NCI-H774 (cell line): ENCODE measurements at regions not wholly inside any gene's neighbourhood (a gene's known extent, or its start where the extent isn't known, plus 50 kb on each side); places are given as distances from the start of the nearest gene placed in this dataset.

Source experiments
- DNase-seq: peaks from one replicate; lab custom pipeline; 2025; lab: John Stamatoyannopoulos, UW

GRCh38 chr2:19235308-19235707 lies 123.1 kb downstream of the OSR1 start:
- DNase-seq = no peak

DNA sequence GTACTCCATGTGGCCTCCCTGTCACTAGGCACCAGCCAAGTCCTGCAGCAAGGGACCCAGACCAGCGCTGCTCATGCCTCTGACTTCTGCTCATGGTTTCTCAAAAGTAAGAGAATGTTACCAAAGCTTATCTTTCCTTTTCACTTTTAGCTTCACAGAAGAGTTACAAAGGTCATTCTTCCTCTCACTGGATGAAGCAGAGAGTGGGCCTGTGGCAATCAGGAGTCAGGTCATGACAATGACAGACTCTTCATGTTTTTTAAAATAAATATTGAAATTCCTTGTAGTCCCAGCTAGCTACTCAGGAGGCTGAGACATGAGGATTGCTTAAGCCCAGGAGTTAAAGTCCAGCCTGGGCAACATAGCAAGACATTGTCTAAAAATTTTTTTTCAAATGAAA lies 126.1 kb downstream of the OSR1 start:
- no peak for DNase-seq

DNA sequence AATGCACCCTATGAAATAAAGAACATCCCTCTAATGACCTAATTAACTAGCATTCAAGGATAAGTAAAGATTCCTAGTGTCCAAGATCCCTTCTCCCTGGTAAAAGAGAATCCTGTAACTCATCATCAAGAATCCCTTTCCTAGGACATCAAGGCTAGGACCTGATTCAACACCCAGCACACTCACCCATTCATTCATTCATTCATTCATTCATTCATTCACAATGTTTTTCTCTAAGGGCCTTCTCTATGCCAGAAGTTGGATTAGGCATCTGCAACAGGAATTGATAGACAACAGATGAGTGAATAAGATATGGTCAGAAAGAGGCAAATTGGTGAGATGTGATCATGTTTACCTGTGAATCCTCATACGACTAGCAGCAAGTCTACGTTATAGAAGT lies 126.8 kb downstream of the OSR1 start:
- DNase-seq = no peak

DNA sequence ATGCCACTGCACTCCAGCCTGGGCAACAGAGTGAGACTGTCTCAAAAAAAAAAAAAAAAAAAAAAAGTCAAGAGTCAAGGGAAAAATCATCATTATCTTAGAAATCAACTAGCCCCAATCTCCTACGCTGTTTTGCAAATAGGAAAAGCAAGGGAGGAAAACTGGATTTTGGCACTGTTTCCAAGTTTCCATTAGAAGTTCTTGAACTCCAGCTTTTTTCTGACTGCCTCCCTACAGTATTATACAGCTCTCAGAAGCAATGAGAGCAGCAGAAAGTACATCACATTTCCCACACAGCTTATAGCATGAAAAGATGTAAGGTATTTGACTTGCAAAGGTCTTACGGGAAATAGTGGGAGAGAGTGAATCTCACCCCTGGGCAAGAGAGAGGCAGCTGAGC lies 127.8 kb downstream of the OSR1 start:
- DNase-seq = no peak

- DNase-seq = no peak
Measured at GRCh38 chr2:19228715-19229114, 129.7 kb downstream of the OSR1 start.

GRCh38 chr2:19228181-19228593 lies 130.2 kb downstream of the OSR1 start:
- no peak for DNase-seq

DNA sequence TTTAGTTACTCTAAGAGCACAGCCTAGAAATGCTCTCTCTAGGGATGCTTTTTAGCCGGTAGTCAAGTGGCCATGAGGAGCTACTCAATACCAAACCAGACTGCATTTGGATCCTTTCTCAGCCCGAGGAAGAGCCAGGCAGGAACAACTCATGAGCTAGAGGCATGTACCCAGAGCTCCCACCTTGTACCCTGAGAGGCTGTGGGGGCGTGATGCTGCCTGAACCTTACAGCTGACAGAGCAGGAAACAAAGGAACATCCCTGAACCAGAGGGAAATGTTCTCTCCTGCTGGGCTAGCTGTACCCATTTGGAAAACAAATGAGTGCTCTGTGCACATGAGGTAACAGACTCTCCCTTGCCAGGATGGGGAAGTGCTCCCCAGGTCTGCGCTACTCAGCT lies 131.6 kb downstream of the OSR1 start:
- DNase-seq = no peak

DNA sequence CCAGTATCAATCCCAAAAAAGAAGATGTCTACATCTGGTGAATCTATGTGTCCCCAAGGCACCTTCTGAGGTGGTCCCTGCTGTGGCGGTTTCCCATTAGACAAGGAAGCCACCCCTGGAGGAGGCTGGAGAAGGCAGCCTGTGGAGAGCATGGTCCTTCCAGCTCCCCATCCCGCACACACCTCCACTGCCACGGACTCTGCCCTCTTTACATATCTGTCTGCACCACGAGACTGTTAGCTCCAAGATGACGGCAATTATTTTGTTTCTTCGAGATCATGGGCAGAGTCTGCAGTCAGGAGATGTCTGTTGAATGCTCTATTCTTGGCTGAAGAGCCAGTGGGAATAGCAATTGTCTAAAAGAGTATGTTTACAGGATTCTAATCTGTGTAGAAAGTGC lies 132.0 kb downstream of the OSR1 start:
- no peak for DNase-seq

- DNase-seq = no peak
Measured at GRCh38 chr2:19225931-19226330, 132.5 kb downstream of the OSR1 start.

GRCh38 chr2:19225126-19225525 lies 133.3 kb downstream of the OSR1 start:
- no peak for DNase-seq

DNA sequence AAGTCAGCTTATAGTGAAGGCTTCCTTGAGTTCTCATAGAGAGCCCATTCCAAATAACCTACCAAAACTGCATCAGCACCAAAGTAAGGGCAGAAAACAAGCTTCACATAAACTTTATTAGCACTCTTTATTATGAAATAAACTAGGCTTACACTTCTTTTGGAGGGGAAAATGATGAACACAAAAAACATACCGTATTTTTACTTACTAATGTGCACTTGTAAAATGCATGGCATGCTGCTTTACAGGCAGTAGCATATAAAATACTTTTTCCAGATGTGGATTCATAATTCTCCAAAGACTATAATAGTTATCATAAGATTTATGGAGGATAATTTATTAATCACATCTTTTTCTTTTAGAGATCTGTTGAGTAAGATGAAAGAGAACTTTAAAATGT lies 133.9 kb downstream of the OSR1 start:
- no peak for DNase-seq

GRCh38 chr2:19224011-19224410 lies 134.4 kb downstream of the OSR1 start:
- no peak for DNase-seq

DNA sequence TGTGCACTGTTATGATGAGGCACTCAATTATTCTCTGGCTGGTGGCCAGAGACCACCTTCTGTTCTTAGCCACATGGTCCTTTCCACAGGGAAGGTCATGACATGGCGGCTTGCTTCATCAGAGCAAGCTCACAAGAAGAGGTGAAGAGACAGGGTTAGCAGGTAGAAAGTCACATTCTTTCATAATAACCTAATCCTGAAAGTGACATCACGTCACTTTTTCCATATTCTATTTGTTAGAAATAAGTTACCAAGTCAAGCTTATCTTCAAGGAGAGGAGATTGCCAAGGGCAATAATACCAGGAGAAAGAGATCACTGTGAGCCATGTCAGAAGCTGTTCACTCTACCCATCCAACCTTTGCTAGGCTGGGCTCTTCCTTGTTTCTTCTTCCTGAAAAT lies 139.4 kb downstream of the OSR1 start:
- no peak for DNase-seq

- no peak for DNase-seq
Measured at GRCh38 chr2:19218166-19218565, 140.3 kb downstream of the OSR1 start.

DNA sequence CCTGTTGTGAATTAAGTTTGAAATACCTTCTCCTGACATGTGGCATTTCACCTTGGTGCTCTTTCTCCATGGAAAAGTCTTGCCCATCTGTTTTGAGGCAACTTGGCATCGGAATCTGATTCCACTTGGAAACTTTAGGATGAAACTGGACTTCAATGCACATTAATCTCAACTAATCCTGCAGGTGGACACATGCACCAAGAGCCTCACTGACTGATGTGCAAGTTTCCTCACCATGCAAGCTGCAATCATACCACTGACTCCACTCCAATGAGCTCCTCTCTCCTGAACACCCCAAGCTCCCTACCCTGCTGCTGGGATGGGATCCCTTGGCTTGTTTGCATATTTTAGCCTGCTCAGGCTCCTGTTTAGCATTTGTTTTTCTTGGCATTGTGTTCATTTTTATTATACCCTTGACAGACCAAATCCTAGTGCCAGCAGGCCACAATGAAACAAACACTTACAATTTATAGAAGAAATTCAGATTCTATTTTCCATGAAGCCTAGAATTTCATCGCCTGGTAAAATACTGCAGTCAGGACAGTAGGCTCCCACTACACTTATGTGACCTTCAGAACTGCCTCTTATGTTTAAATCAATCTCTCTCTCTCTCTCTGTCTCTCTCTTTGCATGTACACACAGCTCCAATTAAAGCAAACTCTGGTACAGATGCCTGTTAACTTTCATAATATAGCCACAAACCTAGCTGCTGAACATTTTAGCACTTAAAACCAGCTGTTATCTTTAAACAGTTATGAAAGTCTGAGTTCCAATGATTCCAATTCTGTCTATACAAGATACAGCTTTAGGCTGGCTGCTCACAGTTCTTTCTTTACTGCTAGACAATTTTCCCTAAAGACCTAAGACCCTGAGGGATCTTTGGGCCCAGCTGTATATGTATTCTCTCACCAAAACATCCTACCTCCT lies 141.5 kb downstream of the OSR1 start:
- no peak for DNase-seq

DNA sequence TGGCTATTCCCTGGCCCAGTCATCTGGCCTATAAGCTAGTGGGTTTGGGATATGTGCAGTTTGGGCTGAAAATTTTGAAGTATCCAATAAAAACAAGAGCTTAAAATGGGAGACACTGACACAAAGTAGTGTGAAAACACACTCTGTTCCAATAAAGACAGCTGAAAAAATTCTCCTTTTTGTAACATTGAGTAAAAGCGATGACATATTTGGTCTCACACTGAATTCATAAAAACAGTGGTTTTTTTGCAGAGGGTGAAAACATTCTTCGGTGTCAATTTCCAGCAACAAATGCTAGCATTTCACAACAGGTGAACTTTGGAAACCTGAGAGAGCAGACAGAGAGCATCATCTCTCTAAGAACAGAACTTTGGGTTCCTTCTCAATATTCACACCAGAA lies 142.2 kb downstream of the OSR1 start:
- DNase-seq = no peak

GRCh38 chr2:19214682-19215391 lies 143.6 kb downstream of the OSR1 start:
- no peak for DNase-seq

DNA sequence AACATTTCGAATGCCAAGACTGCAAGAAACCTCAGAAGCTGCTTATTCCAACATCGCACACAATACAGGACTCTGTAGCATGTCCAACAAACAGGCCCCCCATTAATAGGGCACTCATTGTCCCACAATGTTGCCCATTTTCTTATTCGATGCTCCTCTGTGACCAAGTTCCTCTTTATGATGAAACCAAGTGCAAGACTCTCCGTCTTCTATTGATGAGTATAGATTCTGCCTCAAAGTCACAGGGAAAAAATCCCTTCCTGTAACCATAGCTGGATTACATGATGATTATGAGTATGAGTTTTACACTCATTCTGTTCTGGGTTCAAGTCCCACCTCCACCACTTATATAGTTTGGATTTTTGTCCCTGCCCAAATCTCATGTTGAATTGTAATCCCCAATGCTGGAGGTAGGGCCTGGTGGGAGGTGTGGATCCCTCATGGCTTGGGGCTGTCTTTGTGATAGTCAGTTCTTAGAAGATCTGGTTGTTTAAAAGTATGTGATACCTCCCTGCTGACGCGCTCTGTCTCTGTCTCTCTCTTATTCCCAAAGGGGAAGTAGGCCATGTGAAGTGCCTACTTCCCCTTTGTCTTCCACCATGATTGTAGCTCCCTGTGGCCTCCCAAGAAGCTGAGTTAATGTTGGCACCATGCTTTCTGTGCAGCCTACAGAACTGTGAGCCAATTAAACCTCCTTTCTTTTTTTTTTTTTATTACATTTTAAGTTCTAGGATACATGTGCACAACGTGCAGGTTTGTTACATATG lies 148.7 kb downstream of the OSR1 start:
- DNase-seq = no peak

DNA sequence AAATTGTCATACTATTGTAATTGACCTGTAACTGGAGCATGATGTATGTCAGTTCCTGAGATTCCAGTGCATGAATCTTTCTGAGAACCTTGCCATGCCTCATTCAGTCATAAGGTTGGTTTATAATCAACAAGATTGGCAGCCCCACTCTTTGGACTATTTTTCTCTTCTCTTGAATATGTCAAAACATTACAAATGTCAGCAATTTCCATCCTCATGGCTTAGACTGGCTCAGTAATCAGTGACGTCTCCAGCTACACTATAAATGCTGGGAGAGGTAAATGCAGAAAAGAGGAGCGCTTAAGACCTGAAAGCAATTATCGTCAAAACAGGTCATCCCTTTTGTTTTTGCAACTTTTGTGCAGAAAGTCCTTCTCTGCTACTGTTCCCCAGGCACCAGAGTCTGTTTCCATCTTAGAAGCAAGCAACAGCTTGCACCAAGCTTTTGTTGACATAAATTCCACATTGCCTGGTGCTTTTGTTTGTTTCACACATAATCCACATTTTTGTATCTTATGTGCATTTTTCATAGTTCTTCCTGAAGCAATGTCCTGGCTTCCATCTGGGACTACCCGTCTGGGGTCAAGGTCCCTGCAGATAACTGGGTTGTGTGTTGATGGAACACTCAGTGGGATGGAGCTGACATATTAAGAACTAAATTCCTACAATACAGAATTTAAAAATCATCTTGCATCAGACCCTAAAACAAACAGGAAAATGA lies 149.8 kb downstream of the OSR1 start:
- no peak for DNase-seq

DNA sequence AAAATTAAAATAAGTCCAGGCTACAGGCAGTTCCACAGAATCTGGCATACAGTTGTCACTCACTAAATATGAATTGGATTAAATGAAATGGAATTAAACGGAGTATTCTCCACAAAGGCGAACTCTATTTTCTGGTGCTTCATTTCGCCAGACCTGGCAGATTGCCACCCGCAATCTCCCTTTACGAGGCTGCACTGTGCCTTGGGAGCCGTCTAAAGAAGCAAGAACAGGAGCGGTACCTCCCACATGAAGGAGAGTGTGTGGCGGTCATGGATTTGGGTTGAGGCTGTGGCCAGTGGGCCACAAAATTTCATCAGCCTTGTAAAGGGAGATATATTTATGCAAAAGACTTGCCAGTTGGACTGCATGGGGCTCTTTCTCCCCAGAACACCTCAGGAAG lies 151.0 kb downstream of the OSR1 start:
- DNase-seq = no peak

GRCh38 chr2:19205983-19206533 lies 152.4 kb downstream of the OSR1 start:
- DNase-seq = no peak

- DNase-seq = no peak
Measured at GRCh38 chr2:19203866-19204265, 154.6 kb downstream of the OSR1 start.
